GM03348 (cell line): ENCODE measurements at regions not wholly inside any gene's neighbourhood (a gene's known extent, or its start where the extent isn't known, plus 50 kb on each side); places are given as distances from the start of the nearest gene placed in this dataset.
"Not testable (repeated sequence)": the region's sequence is repeated elsewhere in the genome, so short reads cannot be mapped to it uniquely, and the experiment has no call there.

Experiments
- DNase-seq: peaks from one replicate; pipeline ENCODE4 v3.0.0; 2012; ENCODE audit warnings: low spot score

- DNase-seq = peak; percentile 58
Measured at GRCh38 chr5:79924936-79925893, 65.8 kb downstream of the MTX3 start.

- no peak for DNase-seq
Measured at GRCh38 chr5:79923431-79923830, 67.6 kb downstream of the MTX3 start.

GRCh38 chr5:79922626-79923025 lies 68.4 kb downstream of the MTX3 start:
- DNase-seq = no peak

GRCh38 chr5:79907452-79907851 lies 83.6 kb downstream of the MTX3 start:
- DNase-seq = not testable (repeated sequence)

GRCh38 chr5:79902571-79902970 lies 88.5 kb downstream of the MTX3 start:
- DNase-seq = not testable (repeated sequence)

GRCh38 chr5:79901631-79902030 lies 89.4 kb downstream of the MTX3 start:
- DNase-seq = no peak

GRCh38 chr5:79898611-79899010 lies 92.5 kb downstream of the MTX3 start:
- DNase-seq = no peak

- no peak for DNase-seq
Measured at GRCh38 chr5:79893976-79894375, 97.1 kb downstream of the MTX3 start.

GRCh38 chr5:79893485-79893884 lies 97.6 kb downstream of the MTX3 start:
- no peak for DNase-seq

- no peak for DNase-seq
Measured at GRCh38 chr5:79890930-79891249, 100.2 kb downstream of the MTX3 start.

- no peak for DNase-seq
Measured at GRCh38 chr5:79890119-79890929, 100.7 kb downstream of the MTX3 start.

GRCh38 chr5:79888643-79889042 lies 102.4 kb downstream of the MTX3 start:
- no peak for DNase-seq

- no peak for DNase-seq
Measured at GRCh38 chr5:79886925-79887655, 104.0 kb downstream of the MTX3 start.

GRCh38 chr5:79886456-79886855 lies 104.6 kb downstream of the MTX3 start:
- no peak for DNase-seq

GRCh38 chr5:79879880-79880279 lies 111.2 kb downstream of the MTX3 start:
- not testable (repeated sequence) for DNase-seq

- no peak for DNase-seq
Measured at GRCh38 chr5:79878721-79879336, 112.2 kb downstream of the MTX3 start.

GRCh38 chr5:79878136-79878679 lies 112.9 kb downstream of the MTX3 start:
- DNase-seq = no peak

GRCh38 chr5:79876456-79876855 lies 114.6 kb downstream of the MTX3 start:
- DNase-seq = no peak

GRCh38 chr5:79875230-79875629 lies 115.8 kb downstream of the MTX3 start:
- DNase-seq = peak; percentile 29

- no peak for DNase-seq
Measured at GRCh38 chr5:79873187-79873586, 117.9 kb downstream of the MTX3 start.

GRCh38 chr5:79872291-79872690 lies 118.8 kb downstream of the MTX3 start:
- DNase-seq = no peak
